ENCODE measurements at regions not wholly inside any gene's neighbourhood (a gene's known extent, or its start where the extent isn't known, plus 50 kb on each side); places are given as distances from the start of the nearest gene placed in this dataset.

- H3K4me3 ChIP-seq, result no peak overlapping the region
- no peaks in the 10 kb centered on the region for H3K9me3 ChIP-seq
- intact Hi-C loops (cut with DNase I), result no loop called here
- ATAC-seq (no peak), DNase-seq (no peak)
- 88 to 95% (median 95%) methylated on average over 6 to 8 of the region's 8 CpGs for WGBS, 3 donors
- no peaks in the 10 kb centered on the region for H3K27me3 ChIP-seq (ENCODE audit: insufficient read depth in 3 of 3, low read length in 2 of 3)
- H3K27ac ChIP-seq, result no peak overlapping the region
- no peaks in the 10 kb centered on the region for H3K4me1 ChIP-seq
- no peak for TF ChIP-seq CTCF (IDR thresholded peaks at IDR 0.05)
- no peaks in the 10 kb centered on the region for H3K36me3 ChIP-seq (ENCODE audit: insufficient read depth in 1 of 2, low read depth in 1 of 2)
Observed at GRCh38 chr18:76223403-76223802, 271.6 kb downstream of the ZNF516 start.

DNA sequence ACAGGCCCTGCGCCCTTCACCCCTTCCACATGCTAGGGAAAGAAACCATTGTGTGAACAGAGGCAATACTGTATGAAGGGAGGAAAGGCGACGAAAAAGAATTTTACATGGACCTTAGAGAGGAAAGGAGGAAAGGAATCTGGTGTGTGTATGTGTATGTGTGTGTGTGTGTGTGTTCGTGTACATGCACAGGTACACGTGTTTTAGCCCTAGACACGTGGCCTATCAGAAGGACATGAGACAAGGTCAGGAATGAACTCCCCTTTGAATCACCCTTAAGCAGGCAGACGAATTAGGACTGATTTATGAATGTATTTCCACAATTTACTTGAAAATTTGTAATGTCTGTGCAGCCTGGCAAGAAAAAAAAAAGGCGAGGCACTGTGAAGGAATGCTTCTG lies 276.0 kb downstream of the ZNF516 start:
- intact Hi-C loops (cut with DNase I), result no loop called here
- 76 to 79% (median 76%) methylated on average over 8 of the region's 8 CpGs for WGBS, 3 donors

DNA sequence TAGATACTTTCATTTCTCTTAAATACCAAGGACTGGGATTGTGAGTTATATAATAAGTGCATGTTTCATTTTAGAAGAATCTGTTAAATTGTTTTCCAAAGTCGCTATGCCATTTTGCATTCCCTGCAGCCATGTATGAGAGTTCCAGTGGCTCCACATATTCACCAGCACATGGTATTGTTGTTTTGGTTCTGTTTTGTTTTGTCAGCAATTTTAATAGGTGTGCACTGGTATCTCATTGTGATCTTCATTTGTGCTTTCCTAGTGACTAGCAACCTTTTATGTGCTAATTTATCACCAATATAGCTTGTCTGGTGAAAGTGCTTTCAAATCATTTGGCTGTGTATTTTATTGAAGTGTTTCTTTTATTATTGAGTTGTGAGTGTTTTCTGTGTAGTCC lies 278.9 kb downstream of the ZNF516 start:
- no peak for TF ChIP-seq CTCF (IDR thresholded peaks at IDR 0.05)

More for the DNA sequence above, 276.0 kb downstream of the ZNF516 start:
- no peak for DNase-seq
- Histone ChIP-seq H3K36me3 (ENCODE audit: insufficient read depth in 1 of 2, low read depth in 1 of 2) (no peaks in the 10 kb centered on the region), H3K27ac (no peak overlapping the region), H3K9me3 (no peaks in the 10 kb centered on the region), H3K4me3 (no peak overlapping the region), H3K4me1 (no peaks in the 10 kb centered on the region), H3K27me3 (ENCODE audit: insufficient read depth in 3 of 3, low read length in 2 of 3) (no peaks in the 10 kb centered on the region)
- ATAC-seq, result no peak
- no peak for TF ChIP-seq CTCF (IDR thresholded peaks at IDR 0.05)

DNA sequence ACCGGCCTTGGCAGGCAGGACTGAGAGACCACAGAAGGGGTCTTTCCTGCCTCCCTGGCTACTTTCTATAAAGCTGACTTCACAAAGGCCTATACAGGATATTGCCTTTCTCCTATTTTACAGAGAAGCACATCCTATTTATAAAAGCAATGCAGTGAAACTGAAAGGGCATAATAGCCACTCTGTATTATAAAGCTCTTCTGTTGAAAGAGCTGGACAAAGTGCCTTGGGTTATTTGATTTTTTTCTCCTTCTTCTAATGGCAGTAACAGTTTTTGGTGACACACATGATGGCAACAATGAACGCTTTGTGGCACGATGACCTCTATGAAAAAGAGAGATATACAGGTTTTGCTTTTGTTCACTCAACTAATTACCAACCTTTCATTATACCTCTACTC lies 281.1 kb downstream of the ZNF516 start:
- DNase-seq (no peak), ATAC-seq (no peak)
- H3K27me3 ChIP-seq (ENCODE audit: insufficient read depth in 3 of 3, low read length in 2 of 3), result peaks cover 0 to 4% (median 0%) of the 10 kb centered on the region in 3 donors
- H3K9me3 ChIP-seq, result no peaks in the 10 kb centered on the region
- TF ChIP-seq CTCF (IDR thresholded peaks at IDR 0.05), result no peak
- WGBS, 3 donors, result 89 to 92% (median 91%) methylated on average over 3 of the region's 3 CpGs
- no peaks in the 10 kb centered on the region for H3K36me3 ChIP-seq (ENCODE audit: insufficient read depth in 1 of 2, low read depth in 1 of 2)
- H3K27ac ChIP-seq, result no peak overlapping the region
- H3K4me1 ChIP-seq, result no peaks in the 10 kb centered on the region
- intact Hi-C loops (cut with DNase I), result no loop called here
- H3K4me3 ChIP-seq, result no peak overlapping the region

More for the DNA sequence above, 278.9 kb downstream of the ZNF516 start:
- no peaks in the 10 kb centered on the region for H3K4me1 ChIP-seq
- no peak overlapping the region for H3K27ac ChIP-seq
- H3K27me3 ChIP-seq (ENCODE audit: insufficient read depth in 3 of 3, low read length in 2 of 3), result no peaks in the 10 kb centered on the region
- H3K36me3 ChIP-seq (ENCODE audit: insufficient read depth in 1 of 2, low read depth in 1 of 2), result no peaks in the 10 kb centered on the region
- no peak overlapping the region for H3K4me3 ChIP-seq
- WGBS, 3 donors, result 96 to 97% (median 96%) methylated on average over 1 of the region's 1 CpG
- intact Hi-C loops (cut with DNase I), result no loop called here
- no peaks in the 10 kb centered on the region for H3K9me3 ChIP-seq
- no peak for ATAC-seq
- no peak for DNase-seq

GRCh38 chr18:76212960-76213359 lies 282.1 kb downstream of the ZNF516 start:
- Histone ChIP-seq H3K27ac (no peak overlapping the region), H3K4me3 (no peak overlapping the region), H3K27me3 (ENCODE audit: insufficient read depth in 3 of 3, low read length in 2 of 3) (peaks cover 0 to 6% (median 0%) of the 10 kb centered on the region in 3 donors), H3K9me3 (no peaks in the 10 kb centered on the region), H3K36me3 (ENCODE audit: insufficient read depth in 1 of 2, low read depth in 1 of 2) (no peaks in the 10 kb centered on the region), H3K4me1 (no peaks in the 10 kb centered on the region)
- WGBS, 3 donors, result 65 to 71% (median 65%) methylated on average over 7 of the region's 7 CpGs
- intact Hi-C loops (cut with DNase I), result no loop called here
- TF ChIP-seq CTCF (IDR thresholded peaks at IDR 0.05), result no peak
- ATAC-seq (no peak), DNase-seq (no peak)

Data from psoas muscle (tissue), 7 donors.